HL-60/S4 treated with retinoic acid at 250 ng/mL for 4 days and 3 days (cell line): ENCODE measurements at regions not wholly inside any gene's neighbourhood (a gene's known extent, or its start where the extent isn't known, plus 50 kb on each side); places are given as distances from the start of the nearest gene placed in this dataset.
"Not testable (repeated sequence)": the region's sequence is repeated elsewhere in the genome, so short reads cannot be mapped to it uniquely, and the experiment has no call there.

ENCODE experiments used
- in situ Hi-C: fragments of 300-500 bp; cut with MboI; formaldehyde crosslinking; loops from 2 replicates; pipeline ENCODE4 v1.7.0; 2022; ENCODE audit warnings: low sequenced_read_pairs

GRCh38 chr15:69751566-69751965 is 298.9 kb downstream of the RPLP1 start:
- in situ Hi-C loops, result no loop called here

GRCh38 chr15:69753867-69754266 is 301.2 kb downstream of the RPLP1 start:
- in situ Hi-C loops, result no loop called here

DNA sequence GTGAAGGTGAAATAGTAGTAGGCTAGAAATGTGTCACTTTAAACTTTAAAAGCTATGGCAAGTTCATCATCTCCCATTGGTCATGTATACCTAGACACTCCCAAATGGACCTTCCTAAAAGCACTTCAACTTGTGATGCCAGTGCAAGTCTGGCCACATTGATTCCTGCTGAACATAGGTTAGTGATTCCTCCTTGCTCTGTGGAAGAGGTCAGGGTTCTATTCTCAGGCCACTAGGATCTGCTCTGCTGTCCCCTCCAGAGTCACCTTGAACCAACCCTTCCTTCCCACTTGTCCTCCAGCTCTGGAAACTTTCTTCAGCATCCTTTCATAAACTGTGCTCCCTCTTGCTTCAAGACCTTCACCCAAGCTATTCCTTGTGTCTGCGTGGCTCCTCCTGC is 301.7 kb downstream of the RPLP1 start:
- in situ Hi-C loops, result no loop called here

DNA sequence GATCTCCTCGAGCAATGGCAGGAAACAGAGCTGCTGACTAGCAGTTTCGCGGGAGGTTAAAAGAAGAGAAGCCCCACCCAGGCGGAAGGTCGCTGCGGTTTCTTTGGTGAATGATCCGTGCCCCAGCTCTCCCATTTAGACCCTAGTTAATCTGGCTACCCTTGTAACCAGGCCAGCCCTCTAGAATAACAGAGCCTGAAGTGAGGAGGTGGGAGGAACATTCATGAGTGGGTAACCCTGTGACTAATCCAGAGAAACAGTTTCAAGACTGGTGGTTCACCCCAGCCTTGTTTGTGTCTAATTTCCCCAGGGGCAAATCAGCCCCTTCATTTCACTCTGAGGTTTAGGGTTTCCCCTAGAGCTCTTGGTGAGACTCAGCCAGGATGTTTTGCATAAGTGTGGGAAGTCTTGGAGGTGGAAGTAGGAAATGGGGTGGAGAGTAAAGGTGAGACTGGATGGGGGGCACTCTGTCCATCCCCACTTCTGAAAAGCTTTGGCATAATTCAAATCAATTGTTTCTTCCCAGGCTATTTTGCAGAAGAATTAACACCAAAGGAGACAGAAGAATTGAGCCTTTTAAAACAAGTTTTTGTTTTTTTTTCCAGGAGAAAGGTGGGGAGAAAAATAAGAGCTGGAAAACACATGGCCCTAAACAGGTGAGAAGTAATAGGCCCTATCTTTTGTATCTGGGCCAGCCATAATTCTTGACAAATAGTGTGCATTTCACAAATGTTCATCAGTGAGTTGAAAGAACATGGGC is 303.1 kb downstream of the RPLP1 start:
- in situ Hi-C loops, result no loop called here

- in situ Hi-C loops, result no loop called here
These were observed 303.8 kb downstream of the RPLP1 start for GRCh38 chr15:69756440-69756839.

GRCh38 chr15:69757186-69757585 is 304.6 kb downstream of the RPLP1 start:
- in situ Hi-C loops, result no loop called here

DNA sequence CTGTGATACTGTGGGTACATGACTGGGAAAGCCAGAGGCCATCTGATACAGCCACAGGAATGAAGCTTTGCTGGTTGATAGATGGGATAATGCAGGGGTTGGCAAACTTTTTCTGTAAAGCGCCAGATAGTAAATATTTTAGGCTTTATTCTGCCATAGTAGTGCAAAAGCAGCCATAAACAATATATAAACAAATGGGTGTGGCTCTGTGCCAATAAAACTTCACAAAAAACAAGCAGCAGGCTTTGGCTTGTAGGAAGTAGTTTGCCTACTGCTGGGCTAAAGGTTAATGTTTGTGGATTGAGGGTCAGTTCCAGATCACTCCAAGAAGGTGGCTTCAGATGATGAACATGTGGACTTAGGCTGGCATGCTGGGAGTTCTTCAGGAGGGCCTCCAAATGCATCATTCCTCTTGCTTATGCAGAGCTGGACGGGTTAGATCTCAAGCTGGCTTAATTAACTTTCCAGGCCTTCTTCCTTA is 305.7 kb downstream of the RPLP1 start:
- in situ Hi-C loops, result no loop called here

DNA sequence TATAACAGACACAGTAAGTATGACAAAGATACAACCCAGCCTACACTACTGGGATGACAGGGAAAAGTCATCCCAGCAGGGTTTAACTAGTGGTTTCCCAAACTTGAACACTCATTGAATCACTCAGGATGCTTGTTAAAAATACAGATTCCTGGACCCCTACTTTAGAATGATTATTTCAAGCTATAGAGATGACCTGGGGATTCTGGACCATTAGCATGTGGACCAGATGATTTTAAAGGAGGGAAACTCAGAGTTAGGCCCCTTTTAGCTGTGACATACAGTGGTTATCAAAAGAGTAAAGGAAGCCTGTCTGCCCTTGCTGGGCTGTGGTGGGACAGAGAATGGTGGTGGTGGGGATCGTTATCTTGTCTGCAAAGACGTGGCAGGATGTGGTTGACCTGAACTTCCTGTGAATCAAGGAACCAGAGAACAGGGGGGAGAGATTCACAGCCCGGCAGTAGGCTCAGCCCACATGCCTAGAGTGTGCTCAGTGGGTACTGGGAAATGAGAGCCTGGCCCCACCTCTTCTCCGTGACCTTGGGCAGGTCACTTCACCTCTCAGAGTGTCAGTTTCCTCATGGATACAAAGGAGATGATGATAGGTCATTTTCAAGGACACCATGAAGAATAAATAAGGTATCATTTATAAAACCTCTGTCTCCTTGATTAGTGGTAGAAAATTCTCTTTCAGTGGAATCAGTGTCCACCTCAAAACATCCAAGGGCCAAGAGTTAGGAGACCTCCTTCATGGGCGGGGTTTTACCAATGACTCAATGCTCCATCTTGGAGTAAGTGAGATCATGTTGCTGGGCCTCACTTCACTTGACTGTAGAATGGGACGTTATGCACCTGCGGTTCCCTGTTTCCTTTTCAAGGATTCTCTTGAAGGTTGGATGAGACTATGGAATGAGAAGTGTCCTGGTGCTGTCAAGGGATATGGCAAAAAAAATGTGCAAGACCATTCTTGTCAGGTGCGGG is 306.5 kb downstream of the RPLP1 start:
- in situ Hi-C loops, result no loop called here

GRCh38 chr15:69760258-69760845 is 307.7 kb downstream of the RPLP1 start:
- in situ Hi-C loops, result no loop called here

- in situ Hi-C loops, result no loop called here
These were observed 308.4 kb downstream of the RPLP1 start for GRCh38 chr15:69760890-69761568.

- in situ Hi-C loops, result no loop called here
These were observed 309.9 kb downstream of the RPLP1 start for GRCh38 chr15:69762373-69763148.

DNA sequence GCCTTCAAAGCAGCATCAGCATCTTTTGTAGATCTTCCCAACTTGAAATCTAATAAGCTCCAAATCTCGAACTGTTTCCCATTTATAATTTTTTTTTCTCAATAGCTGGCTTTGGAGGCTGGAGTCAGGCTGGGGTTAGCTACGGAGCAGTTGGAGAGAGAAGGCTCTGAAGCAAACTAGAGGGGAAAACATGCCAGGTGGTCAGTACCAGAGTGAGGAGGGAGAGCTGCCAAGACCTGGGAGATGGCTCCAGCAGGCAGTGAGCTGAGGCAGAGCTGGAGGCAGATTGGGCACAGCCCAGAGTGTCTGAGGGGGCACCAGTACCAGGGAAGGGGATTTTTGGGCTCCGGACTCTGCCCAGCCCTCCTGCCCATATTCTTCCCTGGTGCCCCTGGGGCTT is 311.2 kb downstream of the RPLP1 start:
- in situ Hi-C loops, result no loop called here

GRCh38 chr15:69766156-69766555 is 313.5 kb downstream of the RPLP1 start:
- in situ Hi-C loops, result no loop called here

- in situ Hi-C loops, result no loop called here
These were observed 314.6 kb downstream of the RPLP1 start for GRCh38 chr15:69767191-69767590.

GRCh38 chr15:69769336-69769735 is 316.7 kb downstream of the RPLP1 start:
- in situ Hi-C loops, result not testable (repeated sequence)

GRCh38 chr15:69774258-69774657 is 321.6 kb downstream of the RPLP1 start:
- in situ Hi-C loops, result not testable (repeated sequence)

DNA sequence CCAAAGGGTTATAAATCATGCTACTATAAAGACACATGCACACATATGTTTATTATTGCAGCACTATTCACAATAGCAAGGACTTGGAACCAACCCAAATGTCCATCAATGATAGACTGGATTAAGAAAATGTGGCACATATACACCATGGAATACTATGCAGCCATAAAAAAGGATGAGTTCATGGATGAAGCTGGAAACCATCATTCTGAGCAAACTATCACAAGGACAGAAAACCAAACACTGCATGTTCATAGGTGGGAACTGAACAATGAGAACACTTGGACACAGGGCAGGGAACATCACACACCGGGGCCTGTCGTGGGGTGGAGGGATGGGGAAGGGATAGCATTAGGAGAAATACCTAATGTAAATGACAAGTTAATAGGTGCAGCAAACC is 322.1 kb downstream of the RPLP1 start:
- in situ Hi-C loops, result not testable (repeated sequence)

DNA sequence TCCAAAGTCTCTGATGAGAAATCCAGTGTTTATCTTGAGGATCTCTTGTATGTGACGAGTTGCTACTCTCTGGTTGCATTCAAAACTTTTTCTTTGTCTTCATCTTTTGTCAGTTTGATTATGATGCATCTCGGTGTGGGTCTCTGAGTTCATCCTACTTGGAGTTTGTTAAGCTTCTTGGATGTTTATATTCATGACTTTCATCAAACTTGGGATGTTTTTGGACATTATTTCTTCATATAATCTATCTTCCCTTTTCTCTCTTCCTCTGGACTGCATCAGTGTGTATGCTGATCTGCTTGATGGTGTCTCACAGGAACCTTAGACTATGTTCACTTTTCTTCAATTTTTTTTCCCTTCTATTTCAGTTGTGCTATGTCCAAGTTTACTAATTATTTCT is 320.4 kb downstream of the TLE3 start:
- in situ Hi-C loops, result no loop called here

- in situ Hi-C loops, result no loop called here
These were observed 317.3 kb downstream of the TLE3 start for GRCh38 chr15:69780374-69780773.

- in situ Hi-C loops, result no loop called here
These were observed 316.7 kb downstream of the TLE3 start for GRCh38 chr15:69780981-69781380.
